ENCODE measurements at regions not wholly inside any gene's neighbourhood (a gene's known extent, or its start where the extent isn't known, plus 50 kb on each side); places are given as distances from the start of the nearest gene placed in this dataset.
"Not testable (repeated sequence)": the region's sequence is repeated elsewhere in the genome, so short reads cannot be mapped to it uniquely, and the experiment has no call there.

DNA sequence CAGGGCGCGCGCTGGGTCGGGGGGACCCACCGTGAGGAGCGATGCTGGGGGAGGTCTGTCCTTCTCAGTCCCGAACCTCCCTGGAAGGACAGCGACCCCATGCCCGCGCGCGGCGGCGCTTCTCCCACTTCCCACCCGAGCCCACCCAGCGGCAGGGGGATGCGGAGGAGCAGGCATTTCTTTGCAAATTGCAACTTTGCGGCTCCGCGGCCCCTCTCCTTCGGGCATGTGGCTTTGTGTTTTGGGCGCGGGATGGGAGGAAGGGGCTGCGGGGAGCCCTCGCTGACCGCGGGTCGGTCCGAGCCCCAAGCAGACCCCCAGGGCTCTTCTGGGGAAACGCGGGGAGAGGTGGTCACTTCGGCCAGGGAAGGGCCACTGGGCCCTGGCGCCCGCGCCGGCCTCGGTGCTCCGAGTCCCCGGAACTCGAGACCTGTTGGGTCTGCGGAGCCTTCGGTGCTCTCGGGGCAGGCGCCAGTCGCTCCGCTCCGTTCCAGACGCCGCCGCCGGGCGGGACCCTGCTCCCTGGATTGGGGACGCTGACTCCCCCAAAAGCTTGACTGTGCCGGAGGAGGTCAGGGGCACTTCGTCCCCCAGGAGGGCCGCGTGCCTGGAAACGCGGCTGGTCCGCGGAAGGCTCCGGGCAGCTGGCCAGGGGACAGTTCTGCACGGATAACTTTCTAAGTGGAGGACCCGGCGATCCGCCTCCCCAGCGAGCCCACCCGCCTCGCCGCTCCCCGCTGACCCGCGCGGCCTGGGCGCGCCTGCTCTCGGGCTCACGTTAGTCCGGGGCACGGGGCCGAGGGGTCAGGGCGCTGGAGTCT lies 164.2 kb upstream of the DPP6 start:
- DNase-seq (ENCODE audit: extremely low read depth, low read depth), result no peak

GRCh38 chr7:153891990-153892389 lies 160.2 kb upstream of the DPP6 start:
- no peak for DNase-seq (ENCODE audit: extremely low read depth, low read depth)

DNA sequence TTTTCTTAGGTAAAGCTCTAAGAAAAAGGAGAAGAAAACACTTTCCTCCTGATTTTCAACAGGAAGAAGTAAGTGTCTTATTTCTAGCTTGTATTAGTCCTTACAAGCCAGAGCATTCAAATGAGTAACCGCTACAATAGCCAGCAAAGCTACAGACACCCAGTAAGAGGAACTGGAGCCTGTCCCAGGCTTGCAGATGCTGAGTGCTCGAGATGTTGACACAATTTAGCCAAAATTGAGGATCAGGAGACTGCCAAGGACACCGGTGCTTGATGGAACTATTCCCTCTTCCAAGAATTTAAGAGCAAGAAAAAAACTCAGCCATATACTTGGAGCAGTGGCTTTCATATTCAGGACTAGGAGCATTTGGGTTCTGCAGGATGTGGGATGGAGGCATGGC lies 149.3 kb upstream of the DPP6 start:
- DNase-seq (ENCODE audit: extremely low read depth, low read depth), result no peak

DNA sequence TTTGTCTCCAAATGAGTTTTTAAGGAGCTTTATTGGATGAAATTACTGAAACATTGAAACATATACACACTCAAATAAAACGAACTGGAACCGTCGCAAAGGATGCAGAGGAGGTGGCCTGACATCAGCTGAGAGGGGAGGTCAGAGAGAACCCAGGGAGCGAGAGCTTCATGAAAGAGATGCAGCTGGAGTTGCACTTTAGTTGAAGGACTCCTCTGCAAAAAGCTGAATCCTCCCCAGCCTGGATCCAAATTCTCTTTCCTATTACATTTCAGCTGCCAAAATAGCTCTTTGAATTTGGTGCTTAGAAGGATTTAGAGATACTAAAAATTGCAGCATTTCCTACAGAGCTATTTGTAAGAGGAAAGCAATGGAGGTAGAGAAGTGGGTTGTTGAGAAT lies 140.0 kb upstream of the DPP6 start:
- no peak for DNase-seq (ENCODE audit: extremely low read depth, low read depth)

DNA sequence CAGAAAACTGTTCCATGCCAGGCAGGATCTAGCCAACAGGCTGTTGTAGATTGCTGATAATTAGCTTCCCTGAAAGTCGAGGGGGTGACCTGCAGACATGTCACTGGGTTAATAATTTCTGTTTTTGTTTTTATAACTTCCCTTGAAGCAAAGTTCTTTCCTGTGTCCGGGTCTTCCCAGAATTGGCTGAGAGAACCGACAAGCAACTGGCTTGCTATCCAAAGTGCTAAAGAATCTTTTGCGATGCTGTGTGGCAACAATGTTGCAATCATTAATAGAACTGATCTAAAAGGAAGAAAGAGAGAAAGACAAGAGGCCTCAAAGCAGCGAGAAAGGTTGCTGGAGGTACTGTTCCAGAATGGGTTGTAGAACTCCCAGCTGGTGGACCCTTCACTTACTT lies 132.1 kb upstream of the DPP6 start:
- DNase-seq (ENCODE audit: extremely low read depth, low read depth), result no peak

GRCh38 chr7:153920897-153921296 lies 131.3 kb upstream of the DPP6 start:
- DNase-seq (ENCODE audit: extremely low read depth, low read depth), result no peak

GRCh38 chr7:153921408-153921807 lies 130.8 kb upstream of the DPP6 start:
- no peak for DNase-seq (ENCODE audit: extremely low read depth, low read depth)

GRCh38 chr7:153930696-153931095 lies 121.5 kb upstream of the DPP6 start:
- no peak for DNase-seq (ENCODE audit: extremely low read depth, low read depth)

GRCh38 chr7:153934048-153934447 lies 118.2 kb upstream of the DPP6 start:
- no peak for DNase-seq (ENCODE audit: extremely low read depth, low read depth)

DNA sequence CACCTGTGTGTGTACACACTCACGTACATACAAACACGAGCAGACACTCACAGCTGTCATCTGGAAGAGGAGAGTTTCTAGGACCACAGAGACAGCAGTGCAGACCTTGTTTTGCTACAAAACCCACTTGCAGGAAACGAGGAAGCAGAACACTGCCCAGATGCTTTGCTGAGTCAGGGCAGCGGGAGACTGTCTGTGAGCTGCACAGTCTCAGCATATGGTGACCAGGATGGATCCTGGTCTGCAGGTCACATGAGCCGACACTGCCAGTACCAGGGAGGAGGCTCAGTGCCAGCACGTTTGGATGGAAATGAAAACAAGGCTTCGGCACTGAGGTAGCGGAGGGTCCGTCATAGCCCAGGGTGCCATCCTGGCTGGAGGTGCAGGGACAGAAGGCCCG lies 117.6 kb upstream of the DPP6 start:
- no peak for DNase-seq (ENCODE audit: extremely low read depth, low read depth)

GRCh38 chr7:153935095-153935494 lies 117.1 kb upstream of the DPP6 start:
- no peak for DNase-seq (ENCODE audit: extremely low read depth, low read depth)

GRCh38 chr7:153938451-153938850 lies 113.7 kb upstream of the DPP6 start:
- no peak for DNase-seq (ENCODE audit: extremely low read depth, low read depth)

- DNase-seq (ENCODE audit: extremely low read depth, low read depth), result no peak
These were observed 113.0 kb upstream of the DPP6 start for GRCh38 chr7:153939177-153939576.

DNA sequence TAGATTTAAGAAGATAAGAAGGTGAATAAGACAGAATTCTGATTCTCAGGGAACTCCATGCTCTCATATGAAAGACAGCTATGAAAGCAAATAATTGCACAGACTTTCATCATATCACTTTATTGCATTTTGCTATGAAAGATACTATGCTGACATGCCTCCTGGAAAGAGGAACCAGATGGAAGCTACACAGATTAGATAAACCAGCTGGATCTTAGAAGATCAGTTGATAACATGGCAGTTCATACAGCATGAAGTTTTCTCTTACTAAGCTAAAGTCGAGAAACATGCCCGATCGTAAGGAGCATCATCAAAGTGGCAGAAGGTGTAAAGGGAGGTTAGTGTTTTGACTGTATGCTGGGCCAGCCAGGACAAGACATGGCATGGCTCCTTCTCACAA lies 112.5 kb upstream of the DPP6 start:
- DNase-seq (ENCODE audit: extremely low read depth, low read depth), result no peak

- no peak for DNase-seq (ENCODE audit: extremely low read depth, low read depth)
These were observed 111.1 kb upstream of the DPP6 start for GRCh38 chr7:153941061-153941460.

DNA sequence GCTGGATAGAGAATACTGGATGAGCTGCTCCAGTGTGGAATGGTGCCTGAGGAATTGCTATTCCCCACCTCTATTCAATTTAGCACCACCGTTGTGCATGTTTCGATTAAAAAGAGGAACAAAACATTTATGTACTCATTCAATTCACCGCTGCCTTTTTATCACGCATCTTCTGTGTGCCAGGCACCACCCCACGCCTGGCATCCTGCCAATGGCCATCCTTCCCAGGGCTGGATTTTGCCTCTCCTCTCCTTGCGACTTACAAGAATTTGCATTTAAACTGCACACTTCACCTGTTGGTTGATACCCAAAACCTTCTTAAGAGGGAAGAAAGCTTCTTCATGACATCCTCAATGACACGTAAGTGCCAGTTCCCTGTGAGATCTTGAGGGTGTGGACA lies 110.2 kb upstream of the DPP6 start:
- no peak for DNase-seq (ENCODE audit: extremely low read depth, low read depth)

DNA sequence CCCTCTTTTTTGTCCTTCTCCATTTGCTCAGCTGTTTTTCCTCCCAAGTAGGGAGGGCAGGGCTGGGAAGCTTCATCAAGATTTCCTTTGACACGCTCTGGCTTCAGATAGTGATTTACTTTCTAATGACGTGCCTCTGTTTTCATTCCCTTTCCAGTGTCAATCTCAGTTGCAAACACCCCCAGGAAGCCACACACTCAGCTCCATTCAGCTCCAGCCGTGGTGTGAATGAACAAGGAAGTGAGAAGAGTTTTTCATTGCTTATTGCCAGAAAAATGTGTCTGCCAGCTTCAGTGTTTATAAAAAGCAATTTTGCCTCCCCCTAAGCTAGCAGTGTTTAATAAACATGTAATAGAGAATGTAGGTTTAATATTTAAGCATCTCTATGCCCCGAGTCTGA lies 108.7 kb upstream of the DPP6 start:
- DNase-seq (ENCODE audit: extremely low read depth, low read depth), result no peak

DNA sequence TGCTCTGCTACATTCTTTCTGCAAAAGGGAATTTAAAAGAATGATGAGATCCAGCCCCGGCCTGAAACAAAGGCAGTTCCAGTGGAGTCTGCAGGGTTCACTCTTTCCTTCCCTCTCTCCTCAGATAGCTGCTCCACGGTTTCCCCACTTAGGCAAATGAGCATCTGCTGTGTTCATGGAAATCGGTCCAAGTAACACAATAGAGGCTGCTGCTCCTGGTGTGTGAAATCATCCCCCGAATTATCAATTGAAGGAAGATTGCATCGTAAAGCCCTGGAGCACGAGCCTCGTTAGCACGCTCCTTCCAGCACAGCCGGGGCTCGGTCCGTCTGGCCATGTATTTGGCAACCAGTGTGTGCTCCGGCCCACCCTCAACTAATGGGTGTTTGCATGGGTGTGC lies 108.3 kb upstream of the DPP6 start:
- DNase-seq (ENCODE audit: extremely low read depth, low read depth), result no peak

- DNase-seq (ENCODE audit: extremely low read depth, low read depth), result no peak
These were observed 104.1 kb upstream of the DPP6 start for GRCh38 chr7:153948060-153948459.

GRCh38 chr7:153951316-153951715 lies 100.9 kb upstream of the DPP6 start:
- no peak for DNase-seq (ENCODE audit: extremely low read depth, low read depth)

DNA sequence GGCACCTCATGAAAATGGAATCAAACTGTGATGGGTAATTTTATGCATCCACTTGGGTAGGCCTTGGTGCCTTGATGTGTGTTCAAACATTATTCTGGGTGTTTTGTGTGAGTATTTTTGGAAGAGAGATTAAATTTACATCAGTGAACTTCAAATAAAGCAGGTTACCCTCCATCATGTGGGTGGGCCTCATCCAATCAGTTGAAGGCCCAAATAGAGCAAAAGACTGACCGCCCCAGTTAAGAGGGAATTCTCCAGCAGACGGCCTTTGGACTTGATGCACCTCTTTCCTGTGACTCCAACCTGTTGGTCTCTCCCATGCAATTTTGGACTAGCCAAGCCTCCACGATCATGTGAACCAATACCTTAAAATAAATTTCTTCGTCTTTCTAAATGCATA lies 97.7 kb upstream of the DPP6 start:
- DNase-seq (ENCODE audit: extremely low read depth, low read depth), result no peak

- DNase-seq (ENCODE audit: extremely low read depth, low read depth), result not testable (repeated sequence)
These were observed 94.5 kb upstream of the DPP6 start for GRCh38 chr7:153957677-153958076.

DNA sequence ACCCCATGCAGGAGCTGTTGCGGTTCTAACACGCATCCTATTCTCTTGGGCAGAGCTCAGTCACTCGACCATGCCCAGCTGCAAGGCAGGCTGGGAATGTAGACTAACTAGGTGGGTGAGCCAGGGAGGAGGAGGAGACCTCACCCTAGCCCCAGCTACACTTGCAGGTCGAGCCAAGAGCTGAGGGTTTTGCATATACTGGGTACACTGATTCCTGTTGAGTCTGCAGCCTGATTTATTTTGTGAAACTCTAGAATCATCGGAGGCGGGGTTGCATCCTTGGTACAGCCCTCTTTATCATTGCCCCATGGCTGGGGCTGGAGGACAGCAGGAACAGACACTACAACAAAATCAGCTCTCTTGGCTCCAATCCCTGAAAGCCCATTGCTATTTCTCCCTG lies 93.8 kb upstream of the DPP6 start:
- not testable (repeated sequence) for DNase-seq (ENCODE audit: extremely low read depth, low read depth)
